ENCODE measurements at regions not wholly inside any gene's neighbourhood (a gene's known extent, or its start where the extent isn't known, plus 50 kb on each side); places are given as distances from the start of the nearest gene placed in this dataset.
"Not testable (repeated sequence)": the region's sequence is repeated elsewhere in the genome, so short reads cannot be mapped to it uniquely, and the experiment has no call there.

- no peak for DNase-seq (ENCODE audit: low read depth in 3 of 3, low spot score in 2 of 3)
These were observed 321.5 kb upstream of the CTNNB1 start for GRCh38 chr3:40877631-40878463.

GRCh38 chr3:40878464-40878905, 320.8 kb upstream of the CTNNB1 start:
- no peak for DNase-seq (ENCODE audit: low read depth in 3 of 3, low spot score in 2 of 3)

GRCh38 chr3:40885430-40885829, 313.9 kb upstream of the CTNNB1 start:
- DNase-seq (ENCODE audit: low read depth in 3 of 3, low spot score in 2 of 3) = no peak

GRCh38 chr3:40886660-40887425, 312.5 kb upstream of the CTNNB1 start:
- DNase-seq (ENCODE audit: low read depth in 3 of 3, low spot score in 2 of 3) = no peak

- no peak for DNase-seq (ENCODE audit: low read depth in 3 of 3, low spot score in 2 of 3)
These were observed 308.1 kb upstream of the CTNNB1 start for GRCh38 chr3:40891186-40891585.

- no peak for DNase-seq (ENCODE audit: low read depth in 3 of 3, low spot score in 2 of 3)
These were observed 304.2 kb upstream of the CTNNB1 start for GRCh38 chr3:40895109-40895508.

GRCh38 chr3:40899286-40899712, 300.0 kb upstream of the CTNNB1 start:
- DNase-seq (ENCODE audit: low read depth in 3 of 3, low spot score in 2 of 3) = no peak

GRCh38 chr3:40901298-40901697, 298.0 kb upstream of the CTNNB1 start:
- no peak for DNase-seq (ENCODE audit: low read depth in 3 of 3, low spot score in 2 of 3)

- no peak for DNase-seq (ENCODE audit: low read depth in 3 of 3, low spot score in 2 of 3)
These were observed 297.5 kb upstream of the CTNNB1 start for GRCh38 chr3:40901796-40902195.

GRCh38 chr3:40907907-40908465, 291.3 kb upstream of the CTNNB1 start:
- not testable (repeated sequence) for DNase-seq (ENCODE audit: low read depth in 3 of 3, low spot score in 2 of 3)

GRCh38 chr3:40908612-40909011, 290.7 kb upstream of the CTNNB1 start:
- no peak for DNase-seq (ENCODE audit: low read depth in 3 of 3, low spot score in 2 of 3)

- no peak for DNase-seq (ENCODE audit: low read depth in 3 of 3, low spot score in 2 of 3)
These were observed 288.0 kb upstream of the CTNNB1 start for GRCh38 chr3:40911264-40911663.

- DNase-seq (ENCODE audit: low read depth in 3 of 3, low spot score in 2 of 3) = no peak
These were observed 287.4 kb upstream of the CTNNB1 start for GRCh38 chr3:40911928-40912327.

GRCh38 chr3:40912461-40912860, 286.8 kb upstream of the CTNNB1 start:
- no peak for DNase-seq (ENCODE audit: low read depth in 3 of 3, low spot score in 2 of 3)

- DNase-seq (ENCODE audit: low read depth in 3 of 3, low spot score in 2 of 3) = no peak
These were observed 286.1 kb upstream of the CTNNB1 start for GRCh38 chr3:40913192-40913591.

- no peak for DNase-seq (ENCODE audit: low read depth in 3 of 3, low spot score in 2 of 3)
These were observed 285.7 kb upstream of the CTNNB1 start for GRCh38 chr3:40913641-40914040.

GRCh38 chr3:40914475-40914874, 284.8 kb upstream of the CTNNB1 start:
- DNase-seq (ENCODE audit: low read depth in 3 of 3, low spot score in 2 of 3) = no peak

- no peak for DNase-seq (ENCODE audit: low read depth in 3 of 3, low spot score in 2 of 3)
These were observed 283.9 kb upstream of the CTNNB1 start for GRCh38 chr3:40915346-40915865.

GRCh38 chr3:40920041-40920440, 279.3 kb upstream of the CTNNB1 start:
- no peak for DNase-seq (ENCODE audit: low read depth in 3 of 3, low spot score in 2 of 3)

- no peak for DNase-seq (ENCODE audit: low read depth in 3 of 3, low spot score in 2 of 3)
These were observed 278.1 kb upstream of the CTNNB1 start for GRCh38 chr3:40921251-40921650.

GRCh38 chr3:40923143-40923542, 276.2 kb upstream of the CTNNB1 start:
- no peak for DNase-seq (ENCODE audit: low read depth in 3 of 3, low spot score in 2 of 3)

Measured in right renal cortex interstitium (tissue), 3 donors.